ENCODE measurements at regions not wholly inside any gene's neighbourhood (a gene's known extent, or its start where the extent isn't known, plus 50 kb on each side); places are given as distances from the start of the nearest gene placed in this dataset.
"Not testable (repeated sequence)": the region's sequence is repeated elsewhere in the genome, so short reads cannot be mapped to it uniquely, and the experiment has no call there.

- DNase-seq: no peak
These were observed 202.1 kb upstream of the FAT3 start for GRCh38 chr11:92022499-92022898.

- no peak for DNase-seq
These were observed 206.3 kb upstream of the FAT3 start for GRCh38 chr11:92018332-92018731.

DNA sequence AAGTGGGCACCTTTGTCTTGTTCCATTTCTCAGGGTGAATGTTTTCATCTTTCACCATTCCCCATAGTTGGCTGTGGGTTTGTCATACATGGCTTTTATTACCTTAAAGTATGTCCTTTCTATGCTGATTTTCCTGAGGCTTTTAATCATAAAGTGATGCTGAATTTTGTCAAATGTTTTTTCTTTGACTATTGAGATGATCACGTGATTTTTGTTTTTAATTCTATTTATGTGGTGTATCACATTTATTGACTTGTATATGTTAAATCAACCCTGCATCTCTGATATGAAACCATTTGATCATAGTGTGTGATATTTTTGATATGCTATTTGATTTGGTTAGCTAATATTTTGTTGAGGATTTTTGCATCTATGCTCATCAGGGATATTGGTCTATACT is 216.4 kb upstream of the FAT3 start:
- DNase-seq: no peak

GRCh38 chr11:92002568-92002967 is 222.1 kb upstream of the FAT3 start:
- DNase-seq: no peak

DNA sequence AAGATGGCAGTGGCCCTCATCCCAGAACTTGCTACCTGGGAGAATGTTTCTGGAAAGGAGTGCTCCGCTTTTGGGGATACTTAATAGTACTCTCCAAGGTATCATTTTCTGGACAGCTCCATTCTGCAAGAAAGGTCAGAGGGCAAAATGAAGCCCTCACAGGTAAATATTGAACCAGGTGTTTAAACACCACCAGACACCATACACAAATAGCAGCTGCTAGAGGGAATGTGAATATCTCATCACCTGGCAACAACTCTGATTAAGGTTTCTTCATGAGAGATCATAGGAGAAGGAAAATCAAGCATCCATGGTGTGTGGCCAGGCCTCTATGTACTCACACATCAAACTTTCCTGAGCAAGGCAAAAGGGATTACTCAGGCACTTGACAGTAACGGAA is 226.1 kb upstream of the FAT3 start:
- no peak for DNase-seq

- DNase-seq: no peak
These were observed 227.4 kb upstream of the FAT3 start for GRCh38 chr11:91997226-91997625.

DNA sequence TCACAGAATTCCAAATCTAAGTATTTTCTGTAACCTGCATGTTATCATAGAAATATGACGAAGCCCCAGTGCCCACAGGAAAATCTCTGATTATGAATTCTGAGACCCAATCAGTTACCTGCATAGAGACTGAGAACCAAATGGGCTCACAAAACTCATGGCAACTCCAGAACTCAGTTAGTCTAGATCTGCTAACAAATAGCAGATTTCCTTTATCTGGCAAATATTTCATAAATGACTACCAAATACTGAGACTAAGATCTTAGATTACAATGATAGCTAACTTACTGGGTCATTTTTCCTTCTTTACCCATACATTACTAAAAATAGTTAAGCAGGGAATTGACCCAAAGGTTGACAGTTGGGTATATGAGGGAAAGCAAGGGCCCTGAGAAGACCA is 228.1 kb upstream of the FAT3 start:
- DNase-seq: no peak

DNA sequence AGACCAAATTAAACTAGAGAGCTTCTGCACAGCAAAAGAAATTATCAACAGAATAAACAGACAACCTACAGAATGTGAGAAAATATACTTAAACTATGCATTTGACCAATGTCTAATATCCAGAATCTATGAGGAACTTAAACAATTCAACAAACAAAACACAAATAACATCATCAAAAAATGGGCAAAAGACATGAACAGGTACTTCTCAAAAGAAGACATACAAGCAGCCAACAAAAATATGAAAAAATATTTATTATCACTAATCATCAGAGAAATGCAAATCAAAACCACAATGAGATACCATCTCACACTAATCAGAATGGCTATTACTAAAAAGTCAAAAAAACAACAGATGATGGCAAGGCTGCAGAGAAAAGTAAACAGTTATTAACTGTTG is 236.2 kb upstream of the FAT3 start:
- DNase-seq: not testable (repeated sequence)

DNA sequence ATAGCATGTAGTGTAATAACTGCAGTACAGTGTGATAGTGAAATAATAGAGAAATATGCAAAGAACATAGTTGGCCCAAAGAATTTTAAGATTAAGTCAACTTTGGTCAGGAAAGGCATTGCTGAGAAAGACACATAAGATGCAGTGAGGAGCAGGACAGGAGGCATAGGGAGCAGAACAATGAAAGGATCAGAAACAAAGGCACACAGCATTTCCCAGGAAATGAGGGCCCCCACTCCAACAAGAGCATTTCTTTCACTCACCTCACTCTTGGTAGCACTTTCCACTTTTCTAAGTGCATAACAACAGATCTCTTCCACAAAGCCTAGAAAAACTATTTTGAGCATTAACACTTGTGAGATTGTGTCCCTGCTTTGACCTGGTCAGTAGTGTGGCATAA is 238.4 kb upstream of the FAT3 start:
- DNase-seq: no peak

- no peak for DNase-seq
These were observed 240.5 kb upstream of the FAT3 start for GRCh38 chr11:91984033-91984584.

DNA sequence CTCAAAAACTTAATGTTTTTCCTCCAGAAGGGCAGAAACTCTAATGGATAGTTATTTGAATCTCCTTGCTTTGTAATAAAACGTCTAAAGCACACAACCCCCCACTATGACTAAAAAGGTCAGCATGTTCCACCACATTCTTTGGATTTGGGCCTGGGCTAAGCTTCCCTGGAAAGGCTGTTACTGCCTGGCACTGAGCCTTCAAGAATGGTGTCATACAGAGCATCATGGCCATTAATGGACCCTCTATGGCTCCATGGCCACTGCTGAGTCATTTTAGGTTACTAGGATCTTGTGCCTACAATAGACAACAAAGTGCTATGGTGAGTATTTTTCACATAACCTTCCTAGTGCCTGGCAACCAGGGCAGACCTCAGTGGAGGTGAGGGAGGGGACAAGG is 242.6 kb upstream of the FAT3 start:
- no peak for DNase-seq

- DNase-seq: no peak
These were observed 244.8 kb upstream of the FAT3 start for GRCh38 chr11:91979775-91980174.

DNA sequence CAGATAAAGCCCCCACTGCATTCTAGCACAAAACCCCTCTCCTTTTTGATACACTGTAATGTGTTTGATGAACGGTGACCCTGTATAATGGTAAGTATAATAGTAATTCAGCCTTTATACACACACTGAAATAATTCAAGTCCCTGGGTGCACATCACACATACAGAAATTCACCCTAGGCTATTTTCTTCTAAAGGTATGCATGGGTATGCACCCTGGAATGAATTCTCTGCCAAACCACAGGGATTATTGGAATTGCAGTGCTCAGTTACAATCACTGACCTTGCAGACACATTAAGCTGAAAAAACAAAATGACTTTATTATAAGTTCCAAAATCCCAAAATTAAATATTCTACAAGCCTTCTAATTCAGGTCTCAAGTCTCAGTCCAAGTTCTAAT is 245.9 kb upstream of the FAT3 start:
- DNase-seq: no peak

GRCh38 chr11:91972665-91973266 is 251.9 kb upstream of the FAT3 start:
- no peak for DNase-seq

- DNase-seq: no peak
These were observed 254.0 kb upstream of the FAT3 start for GRCh38 chr11:91970624-91971023.

DNA sequence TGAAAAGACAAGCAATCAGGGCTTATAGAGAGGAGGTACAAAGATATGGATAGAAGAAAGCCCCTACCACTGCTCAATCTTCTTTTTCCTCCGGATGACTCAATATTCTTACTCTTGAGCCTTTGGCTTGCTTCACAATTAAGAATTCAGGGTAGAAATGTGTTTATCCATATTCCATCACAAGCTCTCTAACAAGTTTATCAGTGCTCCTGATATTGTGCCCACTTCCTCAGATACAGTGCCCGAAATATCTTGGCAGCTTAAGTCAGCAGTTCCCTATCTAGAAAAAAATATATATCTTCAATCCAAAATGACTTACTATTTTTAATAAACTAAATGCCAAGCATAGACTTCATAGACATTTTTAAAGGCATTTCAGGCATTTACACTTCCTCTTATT is 255.1 kb upstream of the FAT3 start:
- no peak for DNase-seq

DNA sequence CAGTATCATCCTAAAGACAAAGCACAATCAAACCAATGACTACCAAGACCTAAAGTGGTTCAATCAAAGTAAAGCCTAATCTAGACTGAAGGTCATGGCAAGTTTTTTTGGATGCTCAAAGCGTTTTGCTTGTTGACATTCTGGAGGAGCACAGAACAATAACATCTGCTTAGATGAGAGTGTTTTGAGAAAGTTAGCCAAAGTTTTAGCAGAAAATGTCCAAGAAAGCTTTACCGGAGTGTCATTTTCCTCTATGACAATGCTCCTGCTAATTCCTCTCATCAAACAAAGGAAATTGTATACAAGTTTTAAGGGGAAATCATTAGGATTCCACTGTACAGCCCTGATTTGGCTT is 256.9 kb upstream of the FAT3 start:
- DNase-seq: no peak

- no peak for DNase-seq
These were observed 257.5 kb upstream of the FAT3 start for GRCh38 chr11:91967026-91967690.

GRCh38 chr11:91966368-91966767 is 258.2 kb upstream of the FAT3 start:
- DNase-seq: no peak

GRCh38 chr11:91960770-91961169 is 263.8 kb upstream of the FAT3 start:
- no peak for DNase-seq

DNA sequence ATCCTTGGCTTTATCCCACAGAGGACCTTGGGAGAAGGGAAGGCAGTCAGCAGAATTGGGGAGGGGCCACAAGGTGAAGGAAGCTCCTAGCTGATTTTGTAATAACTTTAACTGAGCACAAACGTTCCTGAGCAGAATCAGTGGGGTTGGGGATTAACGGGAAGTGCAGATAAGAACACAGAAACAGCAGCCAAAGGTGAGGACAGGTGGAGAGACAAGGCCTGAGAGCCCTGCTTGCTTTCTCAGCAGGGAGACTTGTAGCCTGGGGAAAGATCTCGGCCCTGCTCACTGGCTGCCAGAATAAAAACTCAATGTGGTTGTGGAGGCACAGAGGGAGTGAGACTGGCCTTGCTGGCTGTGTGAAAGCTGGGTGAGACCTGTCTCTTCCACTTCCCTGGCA is 265.2 kb upstream of the FAT3 start:
- DNase-seq: no peak

DNA sequence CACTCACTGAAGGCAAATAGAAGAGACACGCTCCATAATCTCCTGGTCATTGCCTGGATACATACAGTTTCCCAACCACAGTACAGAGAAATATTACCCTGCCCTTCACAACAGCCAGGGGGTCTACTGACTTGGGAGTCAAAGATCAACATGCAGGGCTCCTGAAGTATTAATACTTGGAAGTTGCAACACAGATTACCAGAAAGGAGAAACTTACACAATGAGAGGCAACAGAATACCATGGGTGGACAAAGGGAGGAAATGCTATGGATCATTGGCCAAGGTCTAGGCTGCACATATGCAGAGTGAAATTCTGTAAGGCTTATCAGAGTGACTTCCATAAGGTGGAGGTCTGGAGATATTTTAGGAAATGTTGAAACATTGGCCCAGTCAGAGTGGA is 267.9 kb upstream of the FAT3 start:
- DNase-seq: no peak

GRCh38 chr11:91955206-91955605 is 269.4 kb upstream of the FAT3 start:
- no peak for DNase-seq

DNA sequence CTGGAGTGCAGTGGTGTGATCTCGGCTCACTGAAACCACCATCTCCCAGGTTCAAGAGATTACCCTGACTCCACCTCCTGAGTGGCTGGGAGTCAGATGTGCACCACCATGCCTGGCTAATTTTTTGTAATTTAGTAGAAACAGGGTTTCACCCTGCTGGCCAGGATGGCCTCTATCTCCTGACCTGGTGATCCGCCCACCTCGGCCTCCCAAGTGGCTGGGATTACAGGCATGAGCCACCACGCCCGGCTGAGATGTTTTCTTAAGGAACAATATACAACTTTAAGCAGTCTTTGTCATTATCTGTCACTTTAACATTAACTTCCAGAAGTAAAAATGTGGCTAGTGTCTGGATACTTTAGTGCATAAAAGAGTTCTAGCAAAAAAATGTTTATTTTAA is 272.6 kb upstream of the FAT3 start:
- DNase-seq: no peak

- DNase-seq: no peak
These were observed 277.3 kb upstream of the FAT3 start for GRCh38 chr11:91947215-91947820.
